Fibroblast of upper back skin (primary cell): ENCODE measurements at regions not wholly inside any gene's neighbourhood (a gene's known extent, or its start where the extent isn't known, plus 50 kb on each side); places are given as distances from the start of the nearest gene placed in this dataset.
A peak's percentile ranks its signal among the peaks of the same experiment; 100 is the strongest.

Source experiments
- DNase-seq: peaks from one replicate; pipeline ENCODE4 v3.0.0-alpha.2; 2013

DNA sequence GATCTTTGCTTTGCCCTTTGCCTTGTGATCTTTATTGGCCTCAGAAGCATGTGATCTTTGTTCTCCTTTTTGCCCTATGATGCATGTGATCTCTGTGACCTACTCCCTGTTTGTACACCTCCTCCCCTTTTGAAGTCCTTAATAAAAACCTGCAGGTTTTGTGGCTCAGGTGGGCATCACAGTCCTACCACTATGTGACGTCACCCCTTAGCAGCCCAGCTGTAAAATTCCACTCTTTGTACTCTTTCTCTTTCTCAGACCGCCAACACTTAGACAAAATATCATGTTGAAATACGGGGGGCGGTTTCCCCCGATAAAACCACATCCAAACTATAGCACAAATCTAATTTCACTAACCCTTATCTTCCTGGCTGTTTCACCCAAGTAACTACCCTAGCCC is 76.7 kb upstream of the RAPGEF4 start:
- DNase-seq, result no peak

DNA sequence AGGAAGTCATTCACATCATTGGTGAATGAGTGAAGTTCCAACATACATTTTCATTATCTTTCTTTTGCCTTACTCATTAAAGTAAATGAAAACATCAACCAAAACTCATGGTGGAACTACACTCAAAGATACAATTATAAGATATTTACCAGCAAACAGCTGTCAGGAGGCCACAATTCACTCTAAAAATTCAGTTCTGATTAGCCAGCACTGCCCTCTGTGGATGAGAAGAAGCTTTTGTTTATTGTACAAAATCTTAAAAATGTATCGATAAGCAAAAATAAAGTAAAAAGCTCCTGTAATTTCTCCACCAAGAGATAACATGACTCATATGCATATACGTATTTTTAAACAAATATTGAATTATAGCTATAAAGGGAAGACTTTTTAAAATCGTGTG is 73.5 kb upstream of the RAPGEF4 start:
- no peak for DNase-seq

DNA sequence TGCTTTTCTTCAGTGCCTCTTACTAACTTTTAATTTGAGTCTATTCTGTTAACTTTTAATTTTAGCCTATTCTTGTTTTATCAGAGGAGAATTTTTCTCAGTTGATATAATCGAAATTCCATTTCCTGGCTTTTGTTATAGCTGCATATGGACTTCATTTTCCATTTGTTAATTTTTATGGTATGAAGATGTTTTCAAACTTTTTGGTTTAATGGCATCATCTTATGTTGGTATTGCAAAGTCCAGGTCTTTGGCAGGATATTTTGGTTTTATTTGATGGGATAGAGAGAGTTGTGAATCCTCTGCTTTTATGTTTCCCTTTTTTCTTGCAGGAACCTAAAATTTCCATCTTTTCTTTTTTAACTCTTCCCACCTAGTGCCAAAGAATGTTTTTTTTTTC is 70.9 kb upstream of the RAPGEF4 start:
- DNase-seq, result no peak

DNA sequence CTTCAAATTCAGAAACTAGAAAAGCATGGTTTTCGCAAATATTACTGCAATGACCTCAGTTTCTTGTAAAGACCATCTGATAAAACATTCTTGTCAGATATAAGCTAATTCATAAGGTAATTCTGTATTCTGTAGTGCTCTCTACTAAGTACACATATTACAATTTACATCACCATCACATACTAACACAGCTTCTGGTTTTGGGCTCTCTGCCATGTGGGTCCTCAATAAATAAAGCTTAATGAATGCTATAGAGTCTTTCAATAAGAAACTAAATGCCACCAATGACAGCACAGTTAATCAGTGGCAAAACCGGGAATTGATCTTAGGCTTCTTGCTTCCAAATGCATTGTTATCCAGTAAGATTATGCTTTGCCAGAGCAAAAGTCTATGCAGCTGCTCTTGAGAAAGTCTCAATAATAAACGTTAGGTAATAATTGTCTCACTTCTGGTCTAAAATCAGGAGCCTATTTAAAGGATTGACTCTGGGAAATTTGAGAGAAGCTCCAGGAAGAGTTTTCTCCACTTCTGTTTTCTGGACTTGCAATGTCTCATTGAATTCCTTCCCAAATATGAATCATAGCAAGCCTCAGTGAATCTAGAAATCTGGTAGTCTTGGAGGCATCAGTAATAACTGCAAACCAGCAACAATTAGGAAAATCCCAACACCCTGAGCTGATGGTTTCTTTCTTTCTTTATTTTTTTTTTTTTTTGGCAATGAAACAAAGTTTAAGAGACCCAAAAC is 67.9 kb upstream of the RAPGEF4 start:
- peak; percentile 57 for DNase-seq

DNA sequence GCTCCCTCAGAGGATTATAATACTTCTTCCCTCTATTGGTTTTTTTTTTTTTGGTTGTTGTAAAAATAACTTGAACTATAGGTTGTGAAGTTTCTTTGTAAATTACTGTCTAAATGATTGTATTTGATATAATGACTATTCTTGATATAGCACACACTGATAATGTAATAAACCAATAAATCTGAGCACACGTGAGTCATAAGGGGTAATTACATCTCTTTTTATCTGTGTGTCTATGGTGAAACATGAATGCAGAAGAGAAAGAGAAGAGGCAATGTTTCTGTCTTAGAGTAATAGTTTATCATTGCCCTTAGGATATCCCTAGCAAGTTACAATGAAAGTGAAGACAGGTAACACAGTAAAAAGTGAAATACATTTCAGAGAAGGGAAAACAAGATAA is 64.1 kb upstream of the RAPGEF4 start:
- DNase-seq, result no peak

DNA sequence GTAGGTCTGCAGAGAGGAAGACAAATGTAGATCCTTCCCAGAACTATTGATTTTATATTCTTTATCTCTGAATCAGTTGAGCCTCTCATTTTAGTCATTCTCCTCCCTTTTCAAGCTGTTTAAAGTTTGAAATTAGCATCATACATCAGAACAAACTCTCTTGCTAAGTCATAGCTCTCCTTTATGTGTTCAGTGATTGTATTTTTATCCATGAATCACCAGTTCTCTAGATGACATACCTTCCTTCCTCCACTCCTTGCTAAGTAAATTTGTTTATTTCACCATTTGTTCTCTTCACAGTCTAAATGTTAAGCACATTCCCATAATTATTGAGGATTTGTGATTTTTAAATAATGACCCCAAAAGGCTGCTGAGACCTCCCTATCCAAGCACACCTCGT is 63.5 kb upstream of the RAPGEF4 start:
- DNase-seq, result no peak

DNA sequence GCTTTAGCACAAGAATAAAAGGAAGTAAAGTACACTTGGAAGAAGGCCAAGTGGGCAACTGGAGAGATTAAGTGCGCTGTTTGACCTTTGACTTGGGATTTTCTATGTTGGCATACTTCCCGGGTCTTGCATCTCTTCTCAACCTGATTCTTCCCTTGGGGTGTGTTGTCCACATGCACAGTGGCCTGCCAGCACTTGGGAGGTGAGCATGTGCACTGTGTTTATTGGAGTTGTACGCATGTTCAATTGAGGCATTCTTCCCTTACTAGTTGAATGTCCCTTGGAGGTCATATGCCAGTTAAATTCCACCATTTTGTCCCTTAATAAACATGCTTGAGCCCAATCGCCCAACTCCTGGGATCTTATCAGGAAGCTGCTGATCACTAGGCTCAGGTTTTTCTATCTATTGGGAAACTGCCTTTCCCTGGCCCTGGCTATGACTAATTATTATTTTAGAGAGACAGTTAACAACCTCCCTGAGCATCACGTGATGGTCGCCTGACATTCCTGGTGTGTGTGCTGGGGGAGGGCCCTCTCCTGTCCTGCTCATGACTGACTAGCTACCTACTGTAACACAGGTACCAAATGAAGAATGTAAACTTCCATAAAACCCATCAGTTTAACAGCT is 62.5 kb upstream of the RAPGEF4 start:
- DNase-seq, result no peak

DNA sequence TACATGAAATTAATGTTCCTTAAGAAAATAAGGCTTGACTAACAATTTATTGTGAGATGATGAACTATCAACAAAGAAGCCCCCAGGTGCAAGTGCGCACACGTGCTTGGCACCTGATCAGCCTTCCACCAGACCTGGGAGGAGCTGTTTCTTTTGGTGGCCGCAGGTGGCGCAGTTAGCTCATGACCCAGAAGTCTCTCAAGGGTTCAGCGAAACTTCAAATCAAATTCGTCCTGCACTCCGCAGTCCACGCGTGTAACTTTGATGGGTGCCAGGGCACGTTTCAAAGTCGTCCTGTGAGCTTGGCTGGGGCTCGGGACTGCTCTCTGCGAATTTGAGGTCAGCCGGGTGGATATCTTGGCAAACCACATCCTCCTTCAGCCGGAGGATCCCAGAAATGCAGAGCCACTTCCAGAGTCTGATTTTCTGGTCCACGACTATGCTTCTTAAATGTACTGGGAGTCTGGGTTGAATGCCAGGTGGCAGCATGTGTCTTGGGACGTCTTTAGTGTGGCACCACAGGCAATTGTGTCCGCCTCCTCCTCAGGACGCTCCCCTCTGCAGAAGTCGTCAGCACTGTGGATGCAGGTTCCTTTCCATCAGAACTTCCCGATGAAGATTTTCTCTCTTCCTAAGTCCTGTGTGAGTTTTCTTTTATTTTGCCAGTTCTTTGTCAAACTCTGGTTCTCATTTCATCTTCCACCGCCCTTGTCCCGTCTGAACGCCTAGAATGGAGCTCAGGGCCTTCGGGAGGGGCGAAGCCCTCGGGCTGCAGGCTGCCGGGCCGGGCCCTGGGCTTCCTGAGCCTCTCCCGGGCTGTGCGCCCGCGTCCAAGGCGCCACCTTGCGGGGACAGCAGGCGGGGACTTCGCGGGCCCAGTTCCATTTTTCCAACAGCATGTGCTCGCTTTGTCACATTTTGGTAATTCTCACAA is 61.3 kb upstream of the RAPGEF4 start:
- DNase-seq, result no peak

DNA sequence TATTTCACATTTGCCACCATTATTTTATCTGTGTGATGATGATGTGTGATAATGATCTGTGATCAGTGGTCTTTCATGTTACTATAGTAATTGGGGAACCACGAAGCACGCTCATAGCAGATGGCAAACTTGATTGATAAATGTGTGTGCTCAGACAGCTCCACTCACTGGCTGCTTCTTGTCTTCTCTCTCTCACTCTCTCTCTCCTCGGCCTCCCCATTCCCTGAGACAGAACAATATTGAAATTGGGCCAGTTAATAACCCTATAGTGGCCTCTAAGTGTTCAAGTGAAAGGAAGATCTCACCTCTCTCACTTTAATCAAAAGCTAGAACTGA is 60.7 kb upstream of the RAPGEF4 start:
- DNase-seq, result no peak

DNA sequence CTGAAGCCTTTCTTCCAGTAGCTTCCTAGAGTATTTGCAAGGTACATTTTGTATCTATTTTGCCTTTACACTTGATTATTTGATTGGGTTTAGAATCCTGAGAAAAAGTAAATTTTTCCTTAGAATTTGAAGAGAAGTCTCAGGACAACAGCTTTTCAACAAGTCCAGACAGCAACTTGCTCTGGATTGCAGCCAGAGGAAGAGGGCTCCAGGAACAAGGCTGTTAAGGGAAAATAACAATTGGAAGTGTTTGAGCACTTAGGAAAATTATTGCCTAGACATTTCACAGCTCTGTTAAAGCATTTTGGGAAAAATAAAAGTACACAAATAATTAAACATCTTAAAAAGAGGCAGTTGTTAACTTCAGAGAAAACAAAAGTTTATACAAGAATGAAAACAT is 58.3 kb upstream of the RAPGEF4 start:
- no peak for DNase-seq

DNA sequence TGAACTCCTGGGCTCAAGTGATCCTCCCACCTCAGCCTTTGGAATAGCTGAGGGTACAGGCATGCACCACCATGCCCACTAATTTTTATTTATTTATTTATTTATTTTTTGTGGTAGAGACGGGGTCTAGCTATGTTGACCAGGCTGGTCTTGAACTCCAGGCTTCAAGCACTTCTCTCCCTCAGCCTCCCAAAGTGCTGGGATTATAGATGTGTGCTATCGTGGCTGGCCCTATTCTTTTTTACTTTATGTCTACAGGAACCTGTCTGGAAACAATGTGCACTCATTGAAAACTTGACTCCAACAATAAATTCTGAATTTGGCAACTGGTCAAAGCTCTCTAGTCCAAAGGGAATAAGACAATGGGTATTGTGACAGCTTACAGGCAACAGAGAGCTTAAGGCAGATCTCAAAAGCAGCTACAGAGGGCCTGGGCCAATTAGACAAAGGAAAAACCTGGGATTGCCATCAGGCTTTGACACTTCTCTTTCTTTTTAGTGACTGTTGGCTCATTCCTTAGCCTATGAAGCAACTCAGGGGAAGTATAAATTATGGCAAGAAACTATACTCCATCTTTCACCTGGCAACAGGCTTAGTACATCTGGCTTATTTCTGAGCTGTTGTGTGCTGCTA is 55.1 kb upstream of the RAPGEF4 start:
- no peak for DNase-seq

DNA sequence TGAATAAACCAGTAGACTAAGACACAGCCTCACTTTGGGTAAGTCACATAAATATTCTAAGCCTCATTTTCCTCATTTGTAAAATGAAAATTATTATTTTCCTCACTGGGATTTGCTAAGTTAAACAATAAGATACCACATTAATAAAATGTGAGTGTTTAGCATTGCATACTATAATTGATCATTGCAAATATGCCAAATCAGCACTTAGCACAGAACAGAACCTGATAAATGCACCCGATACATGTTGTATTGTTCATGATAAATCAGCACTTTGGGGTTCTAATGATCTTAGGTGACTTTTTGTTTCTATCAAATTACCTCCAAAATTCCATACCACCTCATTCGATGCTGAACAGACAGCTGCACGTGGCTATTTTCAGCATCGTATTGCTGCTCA is 50.2 kb upstream of the RAPGEF4 start:
- no peak for DNase-seq
